Sigmoid colon (tissue), 4 donors: ENCODE measurements at regions not wholly inside any gene's neighbourhood (a gene's known extent, or its start where the extent isn't known, plus 50 kb on each side); places are given as distances from the start of the nearest gene placed in this dataset.

Experiments
- POLR2A ChIP-seq, 2 donors: fragments of 450-650 bp; IDR thresholded peaks; one replicate each; pipeline ENCODE4 v1.6.1; 2016; ENCODE audit warnings: antibody characterized with exemption in 2 of 2, mild to moderate bottlenecking in 2 of 2, moderate library complexity in 2 of 2
- POLR2AphosphoS5 ChIP-seq, 4 donors: sonication (generic); formaldehyde crosslinking; IDR thresholded peaks; one replicate each; pipeline ENCODE4 v1.6.1; 2017; ENCODE audit warnings: antibody characterized with exemption in 4 of 4
- TF ChIP-seq, protein P1 (sequence below), 4 experiments: fragments of 450-650 bp in 3 of 4; fragments of 200-600 bp in 1 of 4; IDR thresholded peaks; one replicate each; pipeline ENCODE4 v1.5.1; 2016 to 2019; ENCODE audit warnings: antibody characterized with exemption in 4 of 4, mild to moderate bottlenecking in 3 of 4, moderate library complexity in 2 of 4

GRCh38 chr2:121832412-121833357, 77.2 kb downstream of the TSN start:
- TF ChIP-seq POLR2AphosphoS5 (IDR thresholded peaks at IDR 0.05), result no peak
- TF ChIP-seq, protein P1, sequence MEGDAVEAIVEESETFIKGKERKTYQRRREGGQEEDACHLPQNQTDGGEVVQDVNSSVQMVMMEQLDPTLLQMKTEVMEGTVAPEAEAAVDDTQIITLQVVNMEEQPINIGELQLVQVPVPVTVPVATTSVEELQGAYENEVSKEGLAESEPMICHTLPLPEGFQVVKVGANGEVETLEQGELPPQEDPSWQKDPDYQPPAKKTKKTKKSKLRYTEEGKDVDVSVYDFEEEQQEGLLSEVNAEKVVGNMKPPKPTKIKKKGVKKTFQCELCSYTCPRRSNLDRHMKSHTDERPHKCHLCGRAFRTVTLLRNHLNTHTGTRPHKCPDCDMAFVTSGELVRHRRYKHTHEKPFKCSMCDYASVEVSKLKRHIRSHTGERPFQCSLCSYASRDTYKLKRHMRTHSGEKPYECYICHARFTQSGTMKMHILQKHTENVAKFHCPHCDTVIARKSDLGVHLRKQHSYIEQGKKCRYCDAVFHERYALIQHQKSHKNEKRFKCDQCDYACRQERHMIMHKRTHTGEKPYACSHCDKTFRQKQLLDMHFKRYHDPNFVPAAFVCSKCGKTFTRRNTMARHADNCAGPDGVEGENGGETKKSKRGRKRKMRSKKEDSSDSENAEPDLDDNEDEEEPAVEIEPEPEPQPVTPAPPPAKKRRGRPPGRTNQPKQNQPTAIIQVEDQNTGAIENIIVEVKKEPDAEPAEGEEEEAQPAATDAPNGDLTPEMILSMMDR (IDR thresholded peaks at IDR 0.05), result no peak
- no peak for TF ChIP-seq POLR2A (IDR thresholded peaks at IDR 0.05)
